ENCODE measurements at regions not wholly inside any gene's neighbourhood (a gene's known extent, or its start where the extent isn't known, plus 50 kb on each side); places are given as distances from the start of the nearest gene placed in this dataset.

DNA sequence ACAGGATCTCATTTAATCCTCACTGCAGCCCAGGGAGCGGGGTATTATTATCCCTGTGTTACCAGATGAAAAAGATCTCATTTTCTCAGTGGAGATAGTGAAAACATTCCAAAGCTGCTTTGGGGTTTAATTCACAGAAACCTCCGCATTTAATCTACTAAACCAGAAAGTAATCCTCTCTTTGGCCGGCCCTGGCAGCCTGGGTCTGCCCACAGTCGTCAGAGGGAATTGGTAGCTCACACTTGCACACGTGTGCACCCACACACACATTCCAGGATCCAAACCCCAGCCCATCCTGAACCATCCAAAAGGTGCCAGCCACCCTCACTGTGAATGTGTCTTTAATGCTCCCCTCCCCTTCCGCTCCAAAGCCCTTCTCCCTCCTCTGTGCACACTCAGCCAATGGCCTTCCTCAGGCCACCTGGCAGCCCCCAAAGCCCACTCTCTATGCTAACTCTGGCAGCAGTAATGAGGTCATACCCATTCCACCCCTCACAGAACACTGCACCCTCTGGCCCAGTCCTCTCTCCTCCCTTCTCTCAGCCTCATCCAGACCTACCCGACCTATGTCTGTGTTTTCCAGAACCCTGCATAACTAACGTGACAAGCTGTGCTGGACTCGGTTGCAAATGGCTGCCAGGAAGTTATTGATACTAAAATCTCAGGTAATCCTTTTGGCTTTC lies 466.2 kb downstream of the SOX6 start:
- Histone ChIP-seq H3K9me3 (no peaks in the 10 kb centered on the region), H3K27me3 (no peaks in the 10 kb centered on the region), H3K36me3 (no peaks in the 10 kb centered on the region), H3K4me1 (no peaks in the 10 kb centered on the region), H3K4me3 (ENCODE audit: low read depth, low read length) (no peak overlapping the region)
- TF ChIP-seq, protein P1, sequence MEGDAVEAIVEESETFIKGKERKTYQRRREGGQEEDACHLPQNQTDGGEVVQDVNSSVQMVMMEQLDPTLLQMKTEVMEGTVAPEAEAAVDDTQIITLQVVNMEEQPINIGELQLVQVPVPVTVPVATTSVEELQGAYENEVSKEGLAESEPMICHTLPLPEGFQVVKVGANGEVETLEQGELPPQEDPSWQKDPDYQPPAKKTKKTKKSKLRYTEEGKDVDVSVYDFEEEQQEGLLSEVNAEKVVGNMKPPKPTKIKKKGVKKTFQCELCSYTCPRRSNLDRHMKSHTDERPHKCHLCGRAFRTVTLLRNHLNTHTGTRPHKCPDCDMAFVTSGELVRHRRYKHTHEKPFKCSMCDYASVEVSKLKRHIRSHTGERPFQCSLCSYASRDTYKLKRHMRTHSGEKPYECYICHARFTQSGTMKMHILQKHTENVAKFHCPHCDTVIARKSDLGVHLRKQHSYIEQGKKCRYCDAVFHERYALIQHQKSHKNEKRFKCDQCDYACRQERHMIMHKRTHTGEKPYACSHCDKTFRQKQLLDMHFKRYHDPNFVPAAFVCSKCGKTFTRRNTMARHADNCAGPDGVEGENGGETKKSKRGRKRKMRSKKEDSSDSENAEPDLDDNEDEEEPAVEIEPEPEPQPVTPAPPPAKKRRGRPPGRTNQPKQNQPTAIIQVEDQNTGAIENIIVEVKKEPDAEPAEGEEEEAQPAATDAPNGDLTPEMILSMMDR (IDR thresholded peaks at IDR 0.05; ENCODE audit: low read depth, low read length) = no peak
- no peak for DNase-seq

DNA sequence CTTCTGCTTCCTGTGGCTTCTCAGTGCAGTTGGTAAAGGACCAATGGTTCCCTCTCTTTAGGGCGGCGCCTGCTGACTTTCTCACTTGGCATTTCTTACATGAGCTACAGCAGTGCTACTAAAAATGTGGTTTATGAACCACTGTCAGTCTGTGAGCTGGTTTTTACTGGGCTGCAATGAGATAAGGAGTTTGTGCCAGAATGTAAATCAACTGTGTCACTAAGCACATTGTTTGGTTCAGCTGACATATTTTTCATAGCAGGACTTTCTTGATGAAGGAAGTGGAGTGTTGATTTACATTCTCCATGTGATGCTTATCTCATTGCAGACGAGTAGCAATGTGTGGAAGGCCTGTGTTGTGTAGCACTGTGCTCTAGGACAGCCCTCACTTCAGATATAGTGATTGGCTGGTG lies 463.3 kb downstream of the SOX6 start:
- H3K36me3 ChIP-seq = no peaks in the 10 kb centered on the region
- TF ChIP-seq, protein P1 (IDR thresholded peaks at IDR 0.05; ENCODE audit: low read depth, low read length) = no peak
- no peaks in the 10 kb centered on the region for H3K27me3 ChIP-seq
- H3K9me3 ChIP-seq = no peaks in the 10 kb centered on the region
- no peaks in the 10 kb centered on the region for H3K4me1 ChIP-seq
- no peak for DNase-seq
- no peak overlapping the region for H3K4me3 ChIP-seq (ENCODE audit: low read depth, low read length)

DNA sequence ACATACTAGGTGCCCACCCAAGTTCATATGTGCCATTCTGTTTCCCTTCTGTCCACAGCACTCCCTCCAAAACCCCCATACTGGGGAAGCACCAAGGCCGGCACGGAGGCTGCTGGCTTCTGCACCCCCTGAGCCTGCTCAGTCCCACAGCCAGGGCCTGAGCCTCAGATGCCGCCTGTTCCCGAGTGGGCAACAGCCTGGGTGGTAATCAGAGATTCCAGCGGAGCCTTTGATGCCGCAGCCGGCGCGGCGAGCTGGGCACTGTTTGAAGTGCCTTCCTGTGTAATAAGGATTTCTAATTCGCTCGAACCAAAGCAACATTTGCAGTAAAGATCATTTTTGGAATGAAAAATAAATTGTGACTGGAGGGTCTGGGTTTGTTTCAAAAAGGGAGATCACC lies 460.3 kb downstream of the SOX6 start:
- Histone ChIP-seq H3K9me3 (no peaks in the 10 kb centered on the region), H3K27me3 (no peaks in the 10 kb centered on the region)

DNA sequence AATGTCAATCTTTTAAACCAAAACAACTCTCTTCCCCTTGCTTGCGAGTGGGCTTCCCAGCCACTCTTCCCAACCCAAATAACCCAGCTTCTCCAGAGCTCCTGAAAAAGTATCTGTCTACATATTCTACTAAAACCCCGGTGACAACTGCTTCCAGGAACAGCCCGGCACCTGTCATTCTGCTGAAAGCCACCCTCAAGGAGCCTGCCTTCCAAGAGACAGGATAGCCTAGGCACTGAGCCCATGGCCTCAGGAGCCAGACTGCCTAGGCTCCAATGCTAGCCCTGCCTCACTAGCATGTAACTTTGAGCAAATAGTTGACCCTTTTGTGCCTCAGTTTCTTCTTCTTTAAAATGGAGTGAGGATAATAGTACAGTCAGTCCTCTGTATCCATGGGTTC lies 459.8 kb downstream of the SOX6 start:
- TF ChIP-seq, protein P1 (IDR thresholded peaks at IDR 0.05; ENCODE audit: low read depth, low read length) = no peak
- H3K4me1 ChIP-seq = no peaks in the 10 kb centered on the region
- H3K4me3 ChIP-seq (ENCODE audit: low read depth, low read length) = no peak overlapping the region
- H3K27me3 ChIP-seq = no peaks in the 10 kb centered on the region
- no peak for DNase-seq
- no peaks in the 10 kb centered on the region for H3K9me3 ChIP-seq
- H3K36me3 ChIP-seq = no peaks in the 10 kb centered on the region

More for the DNA sequence above, 460.3 kb downstream of the SOX6 start:
- no peaks in the 10 kb centered on the region for H3K4me1 ChIP-seq
- no peak overlapping the region for H3K4me3 ChIP-seq (ENCODE audit: low read depth, low read length)
- no peaks in the 10 kb centered on the region for H3K36me3 ChIP-seq
- DNase-seq = no peak
- TF ChIP-seq, protein P1 (IDR thresholded peaks at IDR 0.05; ENCODE audit: low read depth, low read length) = no peak

DNA sequence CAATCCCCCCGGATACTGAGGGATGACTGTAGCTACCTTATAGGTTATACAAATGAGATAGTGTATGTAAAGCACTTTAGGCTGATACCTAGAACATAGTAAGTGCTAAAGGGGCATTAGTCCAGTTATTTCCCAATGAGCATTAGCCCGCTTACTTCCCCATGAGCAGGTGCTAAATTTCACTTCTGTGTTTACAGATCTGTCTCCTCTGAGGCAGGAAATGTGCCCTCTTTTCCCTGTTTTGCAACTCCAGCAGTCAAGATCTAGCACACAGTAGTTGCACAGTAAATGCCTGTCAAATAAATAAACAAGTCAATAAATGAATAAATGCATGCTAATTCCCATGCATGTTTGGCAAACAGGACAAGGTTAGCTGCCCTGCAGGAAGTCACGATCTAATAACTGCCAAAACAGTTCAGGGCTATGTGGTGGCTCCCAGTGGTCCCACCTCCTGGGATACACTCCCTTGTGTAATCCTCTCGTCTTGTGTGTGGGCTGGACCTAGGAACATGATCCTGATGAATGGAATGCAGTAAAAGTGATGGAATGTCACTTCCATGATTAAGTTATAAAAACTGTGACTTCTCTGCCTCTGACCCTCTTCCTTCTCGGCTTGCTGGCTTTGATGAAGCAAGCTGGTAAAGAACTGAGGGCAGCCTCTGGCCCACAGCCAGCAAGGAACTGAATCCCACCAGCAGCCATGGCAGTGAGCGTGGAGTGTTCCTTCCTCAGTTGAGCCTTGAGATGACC lies 459.0 kb downstream of the SOX6 start:
- DNase-seq = no peak
- H3K36me3 ChIP-seq = no peaks in the 10 kb centered on the region
- TF ChIP-seq, protein P1 (IDR thresholded peaks at IDR 0.05; ENCODE audit: low read depth, low read length) = no peak
- no peaks in the 10 kb centered on the region for H3K27me3 ChIP-seq
- no peaks in the 10 kb centered on the region for H3K9me3 ChIP-seq
- no peak overlapping the region for H3K4me3 ChIP-seq (ENCODE audit: low read depth, low read length)
- no peaks in the 10 kb centered on the region for H3K4me1 ChIP-seq

DNA sequence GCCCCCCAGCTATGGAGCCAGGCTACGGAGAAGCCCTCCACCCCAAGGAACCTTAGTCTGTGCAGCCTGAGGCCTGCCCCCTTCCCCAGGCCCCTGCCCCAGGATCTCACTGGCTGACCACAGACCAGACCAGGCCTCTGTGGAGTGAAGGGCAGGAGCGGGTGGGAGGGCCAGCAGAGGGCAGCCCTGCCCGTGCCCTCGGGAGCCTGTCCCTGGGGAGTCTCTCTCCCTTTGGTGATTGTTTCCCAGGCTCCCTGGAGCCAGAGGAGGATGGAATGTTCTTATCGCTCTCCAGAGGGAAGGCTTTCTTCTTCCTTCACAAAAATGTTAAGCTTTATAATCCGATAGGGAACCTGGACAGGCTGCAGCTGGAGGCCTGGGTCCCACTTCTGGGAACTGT lies 455.3 kb downstream of the SOX6 start:
- H3K27me3 ChIP-seq = no peaks in the 10 kb centered on the region
- H3K9me3 ChIP-seq = no peaks in the 10 kb centered on the region
- no peaks in the 10 kb centered on the region for H3K4me1 ChIP-seq
- H3K4me3 ChIP-seq (ENCODE audit: low read depth, low read length) = no peak overlapping the region
- H3K36me3 ChIP-seq = no peaks in the 10 kb centered on the region
- no peak for DNase-seq
- TF ChIP-seq, protein P1 (IDR thresholded peaks at IDR 0.05; ENCODE audit: low read depth, low read length) = no peak

Measured in BE2C (cell line).